Activated B cell treated with CpG ODN at 0.5 μM for 24 hours (primary cell): ENCODE measurements at regions not wholly inside any gene's neighbourhood (a gene's known extent, or its start where the extent isn't known, plus 50 kb on each side); places are given as distances from the start of the nearest gene placed in this dataset.

Source experiments
- ATAC-seq: fragments of 200-7000 bp; cut with Tn5 transposase; one replicate; pipeline ENCODE4 v1.10.0; 2021; ENCODE audit warnings: low read depth, mild to moderate bottlenecking, moderate library complexity
- CTCF ChIA-PET: fragments of 350-600 bp; sonication (Branson Sonifier 250); formaldehyde crosslinking; loops from one replicate; lab custom pipeline; 2021; ENCODE audit warnings: antibody characterized with exemption; lab: Charles Lee
- POLR2A ChIA-PET: fragments of 350-600 bp; sonication (Branson Sonifier 250); formaldehyde crosslinking; loops from one replicate; lab custom pipeline; 2021; ENCODE audit warnings: antibody characterized with exemption; lab: Charles Lee
- DNase-seq: peaks from one replicate; pipeline ENCODE4 v3.0.0; 2022
- H3K27ac Mint-ChIP-seq: one replicate; pipeline ENCODE4 v1.8.0; 2020; ENCODE audit warnings: mixed read lengths
- H3K27me3 Mint-ChIP-seq: one replicate; pipeline ENCODE4 v1.8.0; 2021; ENCODE audit warnings: mixed read lengths
- H3K36me3 Mint-ChIP-seq: one replicate; pipeline ENCODE4 v1.8.0; 2021; ENCODE audit warnings: low read depth, mixed read lengths
- H3K4me1 Mint-ChIP-seq: one replicate; pipeline ENCODE4 v1.8.0; 2021; ENCODE audit warnings: mixed read lengths
- H3K4me3 Mint-ChIP-seq: one replicate; pipeline ENCODE4 v1.8.0; 2020; ENCODE audit warnings: mild to moderate bottlenecking, mixed read lengths
- H3K9me3 Mint-ChIP-seq: one replicate; pipeline ENCODE4 v1.8.0; 2020; ENCODE audit warnings: mixed read lengths
- intact Hi-C: fragments of 100-400 bp; cut with micrococcal nuclease; formaldehyde crosslinking; loops from one replicate; pipeline ENCODE4 v1.15.1; 2024
- TF ChIP-seq, protein P1 (sequence below): fragments of 200-600 bp; IDR thresholded peaks from one replicate; pipeline ENCODE4 v1.8.0; 2022; ENCODE audit warnings: antibody characterized with exemption, mild to moderate bottlenecking

DNA sequence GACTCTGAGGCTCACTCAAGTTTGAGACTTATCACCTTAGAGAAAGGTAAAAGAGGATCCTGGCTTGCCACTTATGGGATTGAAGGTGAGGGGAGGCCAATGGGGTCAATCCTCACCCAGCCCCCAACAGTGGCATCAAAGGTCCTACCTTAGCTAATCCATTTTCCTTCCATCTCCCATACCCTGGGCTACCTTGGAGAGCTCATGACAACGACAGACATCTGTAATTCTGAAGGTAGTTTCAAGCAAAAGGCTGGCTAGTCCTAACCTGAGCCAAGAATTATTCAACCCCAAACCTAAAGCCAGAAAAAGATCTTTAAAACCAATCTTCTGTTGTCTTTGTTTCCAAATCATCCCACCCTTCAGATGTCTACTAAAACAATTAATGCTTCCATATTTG lies 179.2 kb upstream of the GHITM start:
- intact Hi-C loops: no loop called here
- ChIA-PET POLR2A (no interaction called here), CTCF (no interaction called here)
- DNase-seq: no peak
- Mint-ChIP-seq H3K4me1 (no peaks in the 10 kb centered on the region), H3K9me3 (no peaks in the 10 kb centered on the region), H3K36me3 (no peaks in the 10 kb centered on the region), H3K27me3 (no peaks in the 10 kb centered on the region), H3K4me3 (no peak overlapping the region), H3K27ac (no peak overlapping the region)
- no peak for ATAC-seq
- TF ChIP-seq, protein P1, sequence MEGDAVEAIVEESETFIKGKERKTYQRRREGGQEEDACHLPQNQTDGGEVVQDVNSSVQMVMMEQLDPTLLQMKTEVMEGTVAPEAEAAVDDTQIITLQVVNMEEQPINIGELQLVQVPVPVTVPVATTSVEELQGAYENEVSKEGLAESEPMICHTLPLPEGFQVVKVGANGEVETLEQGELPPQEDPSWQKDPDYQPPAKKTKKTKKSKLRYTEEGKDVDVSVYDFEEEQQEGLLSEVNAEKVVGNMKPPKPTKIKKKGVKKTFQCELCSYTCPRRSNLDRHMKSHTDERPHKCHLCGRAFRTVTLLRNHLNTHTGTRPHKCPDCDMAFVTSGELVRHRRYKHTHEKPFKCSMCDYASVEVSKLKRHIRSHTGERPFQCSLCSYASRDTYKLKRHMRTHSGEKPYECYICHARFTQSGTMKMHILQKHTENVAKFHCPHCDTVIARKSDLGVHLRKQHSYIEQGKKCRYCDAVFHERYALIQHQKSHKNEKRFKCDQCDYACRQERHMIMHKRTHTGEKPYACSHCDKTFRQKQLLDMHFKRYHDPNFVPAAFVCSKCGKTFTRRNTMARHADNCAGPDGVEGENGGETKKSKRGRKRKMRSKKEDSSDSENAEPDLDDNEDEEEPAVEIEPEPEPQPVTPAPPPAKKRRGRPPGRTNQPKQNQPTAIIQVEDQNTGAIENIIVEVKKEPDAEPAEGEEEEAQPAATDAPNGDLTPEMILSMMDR: no peak

DNA sequence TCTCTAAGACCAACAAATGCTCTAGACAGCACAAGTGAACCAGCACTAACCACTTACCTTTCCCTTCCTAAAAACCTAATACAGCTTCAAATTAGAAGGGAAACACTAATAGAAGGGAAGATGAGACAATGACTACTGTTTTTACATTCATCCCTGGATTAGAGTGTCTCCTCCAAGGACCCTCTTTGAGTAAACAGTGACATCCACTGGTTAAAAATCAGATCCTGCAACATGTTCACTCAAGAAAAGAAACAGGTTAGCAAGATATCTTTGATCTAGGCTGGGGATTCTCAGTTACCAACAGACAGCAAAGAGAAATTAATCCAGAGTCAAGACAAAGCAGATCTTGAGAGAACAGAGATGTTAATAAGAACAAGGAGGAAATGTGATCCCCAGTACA lies 177.7 kb upstream of the GHITM start:
- ATAC-seq (no peak), DNase-seq (no peak)
- no peaks in the 10 kb centered on the region for H3K36me3 Mint-ChIP-seq
- H3K27me3 Mint-ChIP-seq: no peaks in the 10 kb centered on the region
- intact Hi-C loops: no loop called here
- ChIA-PET CTCF (no interaction called here), POLR2A (no interaction called here)
- H3K27ac Mint-ChIP-seq: no peak overlapping the region
- H3K4me3 Mint-ChIP-seq: no peak overlapping the region
- H3K4me1 Mint-ChIP-seq: no peaks in the 10 kb centered on the region
- TF ChIP-seq, protein P1: no peak
- H3K9me3 Mint-ChIP-seq: no peaks in the 10 kb centered on the region

DNA sequence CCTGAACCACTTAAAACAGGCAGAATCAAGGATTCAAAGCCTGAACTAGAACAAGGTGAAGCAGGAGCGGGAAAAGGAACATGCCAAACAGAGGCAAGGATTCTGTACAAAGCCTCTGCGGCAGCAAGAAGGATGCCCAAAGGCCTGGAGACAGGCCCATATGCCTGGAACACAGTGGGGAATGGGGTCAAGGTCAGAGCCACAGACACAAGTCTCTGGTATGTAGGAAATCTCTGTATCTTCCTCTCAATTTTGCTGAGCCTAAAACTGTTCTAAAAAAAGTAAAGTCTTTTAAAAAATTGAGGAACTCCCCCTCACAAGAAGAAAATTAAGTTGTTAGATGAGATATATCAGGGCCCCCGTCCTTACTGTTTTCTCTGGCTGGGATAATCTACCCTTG lies 175.9 kb upstream of the GHITM start:
- intact Hi-C loops: no loop called here

DNA sequence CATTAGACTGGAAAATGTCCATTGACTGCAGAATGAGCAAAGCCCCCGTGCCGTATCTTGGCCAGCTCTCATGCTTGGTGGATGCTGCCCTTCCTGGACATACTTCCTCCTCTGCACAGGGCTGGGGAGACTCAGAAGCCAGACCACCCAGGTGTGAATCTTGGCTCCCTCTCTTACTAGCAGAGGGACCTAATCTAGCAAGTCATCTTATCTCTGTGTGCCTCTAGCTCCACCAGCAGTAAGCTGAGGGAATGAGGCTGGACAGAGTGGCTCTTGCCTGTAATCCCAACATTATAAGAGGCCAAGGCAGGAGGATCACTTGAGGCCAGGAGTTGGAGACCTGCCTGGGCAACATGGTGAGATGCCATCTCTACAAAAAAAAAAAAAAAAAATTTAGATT lies 173.8 kb upstream of the GHITM start:
- Mint-ChIP-seq H3K27me3 (no peaks in the 10 kb centered on the region), H3K4me1 (no peaks in the 10 kb centered on the region), H3K36me3 (no peaks in the 10 kb centered on the region), H3K4me3 (no peak overlapping the region), H3K27ac (no peak overlapping the region), H3K9me3 (no peaks in the 10 kb centered on the region)
- ATAC-seq: no peak
- CTCF ChIA-PET: no interaction called here
- intact Hi-C loops: no loop called here
- no peak for DNase-seq
- TF ChIP-seq, protein P1: no peak
- POLR2A ChIA-PET: no interaction called here

More for the DNA sequence above, 175.9 kb upstream of the GHITM start:
- Mint-ChIP-seq H3K4me1 (no peaks in the 10 kb centered on the region), H3K27ac (no peak overlapping the region), H3K9me3 (no peaks in the 10 kb centered on the region), H3K36me3 (no peaks in the 10 kb centered on the region), H3K27me3 (no peaks in the 10 kb centered on the region), H3K4me3 (no peak overlapping the region)
- DNase-seq: no peak
- ChIA-PET CTCF (no interaction called here), POLR2A (no interaction called here)
- TF ChIP-seq, protein P1: no peak
- no peak for ATAC-seq

DNA sequence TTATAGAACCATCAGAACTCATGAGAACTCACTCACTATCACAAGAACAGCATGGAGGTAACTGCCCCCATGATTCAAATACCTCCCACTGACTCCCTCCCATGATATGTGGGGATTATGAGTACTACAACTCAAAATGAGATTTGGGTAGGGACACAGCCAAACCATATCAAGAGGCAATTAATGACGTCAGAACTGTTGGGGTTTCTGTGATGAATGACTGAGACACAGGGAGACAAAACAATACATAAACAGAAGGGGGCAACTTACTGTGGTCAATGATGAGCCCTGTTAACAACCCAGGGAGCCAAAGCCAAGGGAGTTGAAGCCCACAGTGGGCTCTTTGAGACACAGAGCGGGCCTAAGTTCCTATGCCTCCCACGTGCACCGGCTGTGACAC lies 171.3 kb upstream of the GHITM start:
- H3K36me3 Mint-ChIP-seq: no peaks in the 10 kb centered on the region
- intact Hi-C loops: no loop called here
- no peaks in the 10 kb centered on the region for H3K9me3 Mint-ChIP-seq
- H3K27me3 Mint-ChIP-seq: no peaks in the 10 kb centered on the region
- CTCF ChIA-PET: no interaction called here
- ATAC-seq (no peak), DNase-seq (no peak)
- H3K4me3 Mint-ChIP-seq: no peak overlapping the region
- H3K4me1 Mint-ChIP-seq: no peaks in the 10 kb centered on the region
- TF ChIP-seq, protein P1: no peak
- POLR2A ChIA-PET: no interaction called here
- H3K27ac Mint-ChIP-seq: no peak overlapping the region
